NCI-H1436 (cell line): ENCODE measurements at regions not wholly inside any gene's neighbourhood (a gene's known extent, or its start where the extent isn't known, plus 50 kb on each side); places are given as distances from the start of the nearest gene placed in this dataset.

Experiments used
- DNase-seq: peaks from one replicate; lab custom pipeline; 2025; lab: John Stamatoyannopoulos, UW

DNA sequence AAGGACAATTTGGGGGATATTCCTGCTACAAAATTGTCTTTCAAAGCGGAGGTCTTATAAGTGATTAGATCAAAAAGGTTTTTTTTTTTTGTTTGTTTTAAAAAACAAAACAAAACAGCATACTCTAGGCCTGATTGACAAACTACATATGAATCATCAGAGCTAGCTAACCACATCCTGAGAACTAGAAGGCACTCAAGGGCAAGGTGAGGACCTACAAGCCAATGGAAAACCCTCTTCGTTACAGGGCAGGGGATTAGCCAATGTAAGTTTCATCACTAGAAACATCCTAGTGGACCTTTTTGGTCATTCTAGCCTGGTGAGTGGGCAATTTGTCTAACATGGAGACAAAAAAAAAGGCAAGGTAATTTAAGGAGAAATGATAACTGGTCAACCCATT, 428.6 kb downstream of the RFC3 start:
- no peak for DNase-seq

DNA sequence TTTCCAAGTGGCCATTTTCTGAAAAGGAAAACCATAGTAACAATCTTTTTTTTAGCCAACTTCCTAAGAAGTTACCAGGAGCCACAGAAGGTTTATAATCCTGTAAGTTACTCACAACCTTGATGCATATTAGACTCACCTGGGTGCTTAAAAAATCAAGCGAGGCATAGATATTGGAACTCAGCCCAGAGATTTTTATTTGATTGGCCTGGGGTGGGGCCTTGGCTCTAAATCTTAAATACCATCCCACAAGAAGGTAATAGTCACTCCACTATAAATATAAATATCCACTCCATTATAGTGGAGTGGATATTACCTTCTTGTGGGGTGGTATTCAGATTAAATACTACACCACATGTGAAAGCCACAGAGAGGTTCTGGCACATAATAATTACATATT, 429.6 kb downstream of the RFC3 start:
- DNase-seq = no peak

DNA sequence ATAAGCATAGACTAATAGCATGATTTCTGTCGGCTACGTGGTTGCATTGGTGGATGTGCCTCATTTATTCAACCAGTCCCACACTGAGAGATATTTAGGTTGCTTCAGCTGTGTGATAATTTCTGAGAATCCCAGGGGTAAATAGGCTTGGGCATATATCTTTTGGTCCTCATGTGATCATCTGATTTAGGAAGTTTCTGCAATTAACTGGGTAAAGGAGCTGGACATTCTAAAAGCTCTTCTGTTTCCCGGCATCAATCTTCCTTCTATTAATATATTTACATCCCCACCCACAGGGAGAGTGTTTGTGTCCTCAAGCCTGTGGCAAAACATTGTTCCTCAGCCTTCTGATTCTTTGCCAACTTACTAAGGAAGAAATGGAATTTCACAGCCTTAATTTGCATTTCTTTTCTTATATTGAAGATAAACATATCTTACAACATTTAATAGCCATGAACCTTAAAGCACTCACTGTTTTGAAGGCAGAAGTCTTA, 431.6 kb downstream of the RFC3 start:
- DNase-seq = no peak

DNA sequence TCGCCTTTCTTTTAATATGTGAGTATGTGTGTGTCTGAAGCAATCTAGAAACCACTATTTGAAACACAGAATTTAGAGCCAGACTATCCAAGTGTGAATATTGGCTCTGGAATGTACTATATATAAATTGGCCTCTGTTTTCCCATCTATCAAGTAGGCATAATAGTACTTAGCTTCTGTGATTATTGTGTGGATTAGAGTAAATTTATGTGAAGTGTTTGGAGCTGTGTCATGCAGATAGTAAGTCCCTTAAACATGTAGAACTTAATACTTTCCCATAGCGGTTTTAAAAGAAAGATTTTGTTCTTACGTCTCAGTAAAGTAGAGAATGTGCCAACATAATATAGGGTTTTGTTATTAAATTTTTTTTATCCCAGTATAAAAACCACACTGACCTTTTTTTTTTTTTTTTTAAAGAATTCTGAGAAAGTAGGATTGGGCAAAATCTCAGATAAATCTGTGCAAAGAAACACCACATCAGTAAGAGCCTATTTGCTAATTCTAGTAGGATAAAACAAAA, 432.3 kb downstream of the RFC3 start:
- no peak for DNase-seq

DNA sequence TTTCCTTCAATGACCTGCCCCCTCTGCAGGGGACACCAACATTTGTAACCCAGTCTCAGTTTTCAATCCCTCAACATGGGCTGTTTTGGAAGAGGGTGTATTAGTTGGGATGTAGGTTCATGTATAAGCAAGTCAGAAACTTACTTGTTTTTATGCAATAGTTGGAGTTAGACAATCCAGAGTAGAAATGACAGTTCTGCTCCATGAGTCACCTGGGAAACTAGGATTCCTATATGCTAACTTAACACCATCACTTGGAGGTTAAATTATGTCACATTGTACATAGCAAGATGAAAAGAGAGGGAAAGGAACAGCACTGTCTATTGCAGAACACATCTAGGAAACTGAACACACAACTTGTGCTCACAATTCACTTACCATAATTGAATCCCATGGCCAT, 436.4 kb downstream of the RFC3 start:
- DNase-seq = no peak

DNA sequence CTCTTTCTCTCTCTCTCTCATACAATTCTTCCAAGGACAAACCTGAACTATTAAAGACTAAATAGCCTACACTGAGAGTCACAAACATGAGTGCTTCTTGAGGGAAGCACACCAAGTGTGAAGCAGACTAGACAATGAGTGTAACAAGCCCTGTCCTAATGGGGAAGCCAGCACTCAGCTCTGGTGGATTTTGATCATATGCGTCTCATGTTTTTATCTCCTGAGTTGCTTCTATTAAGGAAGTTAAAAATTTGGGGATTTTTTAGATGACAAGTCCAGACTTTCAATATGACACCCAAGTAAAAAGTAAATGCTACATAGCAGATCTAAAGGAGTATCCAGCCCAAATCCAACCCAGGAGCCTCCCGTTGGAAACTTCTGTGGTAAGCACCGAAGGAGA, 437.8 kb downstream of the RFC3 start:
- no peak for DNase-seq

DNA sequence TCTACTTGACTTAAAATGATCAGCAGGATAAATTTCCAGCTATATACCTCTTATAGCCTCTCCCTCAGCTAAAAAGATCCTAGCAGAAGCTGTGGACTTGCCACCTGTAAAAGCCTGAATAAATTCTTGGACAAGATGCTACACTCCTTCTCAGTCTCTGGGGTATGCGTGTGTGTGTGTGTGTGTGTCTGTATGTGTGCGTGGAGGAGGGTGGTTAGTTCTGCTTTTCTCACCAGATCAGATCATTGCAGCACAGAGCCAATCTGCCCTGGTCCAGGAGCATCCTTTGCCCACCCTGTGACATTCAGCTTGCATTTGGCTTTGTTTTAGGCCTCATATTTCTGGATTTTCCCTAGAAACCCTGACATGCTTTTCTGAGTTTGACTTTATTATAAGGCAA, 438.3 kb downstream of the RFC3 start:
- no peak for DNase-seq

DNA sequence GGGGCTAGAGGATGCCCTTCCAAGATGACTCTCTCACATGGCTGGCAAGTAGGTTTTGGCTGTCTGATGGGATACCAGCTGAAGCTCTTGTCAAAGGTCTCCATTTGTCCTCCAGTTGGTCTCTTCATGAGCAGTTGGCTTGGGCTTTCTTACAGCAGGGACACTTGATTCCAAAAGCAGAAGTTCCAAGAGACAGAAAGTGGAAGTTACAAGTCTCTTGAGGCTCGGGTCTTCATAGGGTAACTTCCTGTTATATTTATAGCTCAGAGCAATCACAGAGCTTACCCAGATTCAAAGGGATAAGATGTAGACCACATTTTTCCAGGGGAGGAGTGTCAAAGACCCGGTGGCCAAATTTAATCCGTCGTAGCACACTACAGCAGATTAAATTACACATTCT, 440.0 kb downstream of the RFC3 start:
- no peak for DNase-seq

DNA sequence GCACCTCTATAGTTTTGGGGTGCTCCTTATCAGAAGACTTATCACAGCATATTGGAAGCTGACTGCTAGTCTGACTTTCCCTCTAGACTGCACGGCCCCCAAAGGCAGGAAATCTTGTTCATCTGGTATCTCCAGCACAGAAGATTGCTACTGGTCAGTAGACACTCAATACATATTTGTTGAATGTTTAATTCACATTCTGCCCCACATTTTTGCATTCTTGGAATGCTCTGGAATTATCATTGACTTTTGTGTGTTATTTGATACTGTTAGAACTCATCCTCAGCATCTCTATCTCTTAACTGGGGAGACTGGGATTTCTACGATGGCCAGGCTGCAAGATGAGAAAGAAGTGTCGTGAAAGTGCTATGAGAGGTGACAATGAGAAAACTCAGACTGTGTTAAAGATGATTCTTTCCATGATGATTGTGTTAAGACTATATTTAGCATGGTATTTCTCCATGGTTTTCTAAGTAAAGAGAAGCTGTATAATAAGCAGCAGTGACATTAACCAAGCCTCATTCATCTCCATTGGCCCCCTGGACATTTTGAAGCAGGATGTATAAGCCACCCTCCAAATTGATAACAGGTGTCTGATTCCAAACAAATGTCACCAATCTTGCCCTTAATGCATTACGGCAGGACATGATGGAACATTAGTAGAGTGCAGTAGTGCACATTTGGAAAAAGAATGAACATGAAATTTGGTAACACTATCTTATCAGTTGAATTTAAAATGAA, 440.9 kb downstream of the RFC3 start:
- no peak for DNase-seq

DNA sequence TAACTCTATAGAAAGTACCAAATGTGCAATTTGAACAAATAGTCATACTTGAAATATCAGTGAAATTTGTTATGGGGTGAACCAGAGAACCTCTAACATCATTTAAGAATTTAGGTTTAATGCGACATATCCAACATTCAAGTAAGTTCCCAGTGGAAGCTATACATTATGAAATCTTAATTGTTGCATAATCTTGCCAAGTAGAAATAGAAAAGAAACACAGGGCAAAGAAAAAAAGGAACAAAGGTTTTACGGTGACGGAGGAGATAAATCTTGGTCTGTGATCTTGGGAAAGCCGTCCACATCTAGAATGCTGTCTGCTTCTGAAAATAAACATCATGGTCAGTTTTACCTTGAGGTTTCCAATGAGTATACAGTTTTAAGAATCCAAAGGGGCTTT, 445.7 kb downstream of the RFC3 start:
- DNase-seq = no peak

DNA sequence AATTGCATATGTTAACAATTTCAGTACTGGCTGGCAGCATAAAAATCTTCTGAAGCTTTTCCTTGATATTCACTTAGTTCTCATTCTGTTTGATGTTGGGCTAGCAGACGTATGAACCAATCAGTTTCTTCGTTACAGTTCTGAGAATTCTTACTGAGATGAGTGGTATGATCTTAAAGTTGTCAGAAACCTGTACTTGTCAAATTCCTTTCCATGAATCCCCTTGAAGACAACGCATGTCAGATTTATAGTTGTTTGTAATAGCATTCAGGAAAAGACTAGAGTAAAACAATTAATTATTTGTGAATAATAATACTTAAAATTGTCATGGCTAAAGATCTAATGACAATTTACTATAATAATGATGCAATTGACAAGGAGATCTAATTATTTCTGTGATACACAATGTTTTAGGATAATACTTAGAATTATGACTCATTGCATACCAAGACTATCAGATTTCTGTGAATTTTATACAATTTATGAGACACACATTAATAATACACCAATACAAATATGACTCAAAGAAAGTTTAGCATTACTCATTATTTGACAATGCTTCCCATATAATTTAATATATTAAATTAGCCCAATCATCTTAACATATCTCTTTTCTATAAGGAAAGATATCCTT, 447.2 kb downstream of the RFC3 start:
- no peak for DNase-seq

DNA sequence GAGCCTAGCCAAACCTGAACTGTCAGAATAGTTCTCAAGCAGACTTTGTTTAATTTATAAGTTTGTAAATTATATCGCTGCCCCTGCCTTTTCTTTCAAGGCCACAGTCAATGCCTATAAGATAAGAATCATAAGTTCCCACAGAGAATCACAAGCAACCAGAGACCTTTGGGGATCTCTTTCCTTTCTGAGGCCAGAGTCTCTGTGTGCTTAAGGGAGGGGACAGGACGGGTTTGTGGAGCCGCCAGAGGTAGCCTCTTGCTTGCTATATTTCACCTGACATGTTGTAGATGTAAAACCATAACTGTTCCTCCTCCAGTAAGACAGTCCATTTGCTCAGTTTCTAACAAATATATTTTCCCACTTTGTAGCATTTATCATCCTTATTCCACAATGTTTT, 458.8 kb downstream of the RFC3 start:
- DNase-seq = no peak

DNA sequence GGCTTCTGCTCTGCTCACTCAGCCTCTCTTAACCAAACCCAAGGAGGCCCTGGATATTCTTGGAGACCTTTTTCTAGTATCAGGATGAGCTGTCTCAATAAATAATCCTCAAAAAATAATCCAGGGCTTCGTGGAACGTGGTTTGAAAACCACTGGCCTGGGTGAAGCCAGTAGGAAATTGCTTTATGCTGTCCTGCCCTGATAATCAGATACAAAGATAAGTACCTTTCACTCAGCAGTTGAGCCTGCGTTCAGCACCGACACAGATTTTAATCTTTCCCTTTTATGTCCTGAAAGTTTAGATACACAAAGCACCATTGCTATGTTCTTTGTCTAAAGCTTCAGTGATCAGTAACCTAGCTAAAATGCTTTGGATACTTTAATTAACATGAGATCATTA, 460.0 kb downstream of the RFC3 start:
- no peak for DNase-seq

DNA sequence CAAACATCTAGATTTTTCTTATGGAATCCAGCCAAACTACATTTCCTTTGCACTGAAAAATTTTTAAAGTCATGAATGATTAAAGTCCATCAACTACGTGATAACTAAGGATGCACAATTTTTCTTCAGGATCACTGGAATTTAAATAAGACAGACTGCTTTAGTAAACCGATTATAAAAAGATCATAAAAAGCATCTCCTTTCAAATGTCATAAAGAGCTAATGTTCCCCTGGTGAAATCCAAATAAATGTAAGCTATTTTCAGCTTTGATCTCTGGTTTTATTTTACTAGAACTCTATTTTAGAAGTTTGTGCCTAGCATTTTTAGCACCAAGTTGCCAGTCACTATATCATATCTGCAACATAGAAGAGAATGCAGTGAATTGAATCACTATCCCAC, 460.8 kb downstream of the RFC3 start:
- no peak for DNase-seq

DNA sequence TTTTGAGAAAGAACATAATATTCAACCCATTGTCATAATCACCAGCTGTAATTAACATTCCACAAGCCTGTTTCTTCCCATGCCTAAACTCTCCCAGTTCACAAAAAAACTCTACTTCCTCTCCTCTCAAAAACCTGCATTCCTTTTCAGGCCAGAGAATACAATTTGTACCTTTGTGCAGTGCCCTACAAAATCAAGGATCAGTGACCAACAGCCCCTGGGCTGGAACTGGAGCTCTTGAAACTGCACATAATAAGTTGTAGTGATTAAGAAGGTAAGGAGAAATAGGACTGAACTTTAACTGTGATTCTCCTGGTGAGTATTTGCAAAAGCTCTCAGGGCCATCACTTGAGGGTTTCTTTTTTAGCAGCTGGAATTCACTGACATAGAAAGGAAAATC, 472.7 kb downstream of the RFC3 start:
- no peak for DNase-seq

DNA sequence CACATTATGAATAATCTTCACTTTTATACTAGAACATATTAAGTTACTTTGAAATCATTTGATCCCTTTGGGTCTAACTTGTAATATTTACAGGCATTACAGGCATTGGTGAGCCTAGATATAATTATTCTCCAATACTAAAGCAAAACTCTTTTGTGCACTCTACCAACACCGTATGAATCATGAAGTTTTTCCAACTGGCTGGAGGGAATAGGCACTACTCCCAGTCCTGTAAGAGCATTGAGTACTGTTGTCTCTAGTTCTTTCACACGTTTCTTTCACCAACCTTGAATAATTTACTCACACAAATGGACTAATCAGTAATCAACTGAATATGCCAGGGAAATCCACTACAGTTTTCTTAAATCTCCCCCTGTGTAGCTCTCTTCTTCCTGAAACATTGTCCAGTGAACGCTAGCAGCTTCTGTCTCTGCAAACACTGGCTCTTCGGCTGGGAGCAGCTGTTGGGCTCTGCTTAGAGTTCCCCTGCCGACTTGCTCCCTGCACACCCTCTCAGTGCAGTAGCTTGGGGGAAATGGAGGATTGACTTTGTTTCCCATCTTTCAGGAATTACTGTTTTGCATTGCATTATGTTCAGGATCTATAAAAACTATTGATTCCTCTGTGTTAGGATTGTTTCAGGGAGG, 476.7 kb downstream of the RFC3 start:
- no peak for DNase-seq

DNA sequence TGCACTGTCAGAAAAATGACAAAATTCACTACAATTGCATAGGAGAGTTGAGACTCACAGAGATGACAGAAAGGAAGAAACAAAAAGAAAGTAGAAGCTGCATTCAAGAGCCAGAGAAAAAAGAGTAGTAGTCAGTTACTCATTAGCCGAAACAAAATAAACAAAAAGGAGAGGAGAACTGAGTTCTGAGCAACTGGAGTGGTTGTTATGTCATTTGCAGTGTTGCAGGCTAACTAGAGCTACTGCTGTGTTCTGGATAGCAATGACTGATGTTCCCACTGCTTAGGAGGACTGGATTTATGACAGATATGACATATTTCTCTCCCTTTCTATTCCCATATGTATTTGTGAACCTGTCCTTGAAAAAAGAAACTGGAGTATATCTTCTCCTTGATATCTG, 482.6 kb downstream of the RFC3 start:
- DNase-seq = no peak

DNA sequence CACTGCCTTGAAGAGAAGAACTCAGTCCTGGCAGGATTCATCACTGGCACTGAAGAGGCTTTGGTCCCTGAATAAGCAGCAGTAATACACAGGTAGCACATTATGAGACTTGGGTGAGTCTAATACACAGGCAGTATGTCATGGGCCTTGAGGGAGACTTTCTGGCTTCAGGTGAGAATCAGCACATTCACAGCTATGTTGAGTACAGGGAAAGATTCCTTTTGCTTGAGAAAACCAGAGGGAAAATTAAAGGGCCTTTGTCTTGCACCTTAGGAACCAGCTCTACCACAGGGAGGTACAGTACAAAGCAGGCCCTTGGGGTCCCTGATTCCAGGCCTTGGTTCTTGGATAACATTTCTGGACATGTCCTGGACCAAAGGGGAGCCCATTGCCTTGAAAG, 484.6 kb downstream of the RFC3 start:
- DNase-seq = no peak

DNA sequence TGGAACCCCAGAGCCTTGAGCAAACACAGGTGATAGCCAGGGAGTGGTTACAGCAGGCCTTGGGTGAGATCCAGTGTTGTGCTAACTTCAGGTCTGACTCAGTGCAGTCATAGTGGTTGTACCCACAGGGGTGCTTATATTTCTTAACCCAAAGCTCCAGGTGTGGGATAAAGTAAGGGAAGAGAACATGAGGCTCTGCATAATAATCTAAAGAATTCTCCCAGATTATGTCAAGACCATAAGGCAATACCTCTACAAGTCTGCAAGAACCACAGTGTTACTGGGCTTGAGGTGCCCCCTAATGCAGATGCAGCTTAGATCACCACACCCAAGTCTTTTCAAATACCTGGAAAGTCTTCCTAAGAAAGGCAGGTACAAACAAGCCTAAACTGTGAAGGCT, 485.4 kb downstream of the RFC3 start:
- no peak for DNase-seq

DNA sequence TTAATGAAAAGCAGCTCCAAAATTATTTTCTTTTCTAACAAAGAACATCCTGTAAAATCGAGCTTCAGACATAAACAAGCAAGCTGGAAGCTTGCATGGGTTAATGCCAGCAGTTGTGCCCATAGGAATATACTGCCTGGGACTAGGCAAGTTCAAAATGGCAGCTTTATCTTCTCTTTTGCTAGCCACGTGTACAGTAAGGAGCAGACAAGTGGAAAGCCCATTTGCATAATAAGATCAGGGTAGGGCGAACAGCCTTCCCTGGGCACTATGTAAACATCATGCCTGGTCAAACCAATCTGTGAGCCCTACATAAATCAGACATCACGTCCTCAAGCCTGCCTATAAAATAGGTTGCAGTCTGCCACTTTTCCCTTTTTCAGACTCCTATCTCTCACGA, 489.7 kb downstream of the RFC3 start:
- DNase-seq = no peak

DNA sequence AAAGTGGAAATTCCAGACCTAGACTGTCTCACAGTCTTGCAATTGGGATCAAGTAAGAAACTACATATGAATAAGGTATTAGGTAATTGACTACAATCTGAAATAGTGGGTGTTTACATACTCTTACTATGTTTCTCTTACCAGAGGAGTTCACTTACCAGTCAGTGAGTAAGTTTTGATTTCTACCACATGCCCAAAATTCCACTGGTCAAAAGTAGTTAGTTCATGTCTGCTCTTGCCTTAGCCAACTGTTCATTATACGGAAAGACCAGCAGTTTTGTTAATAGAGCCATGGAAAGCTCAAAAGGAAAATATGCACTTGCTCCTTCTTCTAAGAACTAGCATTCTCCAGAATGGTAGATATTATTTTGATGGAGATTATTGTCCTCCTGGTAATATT, 490.8 kb downstream of the RFC3 start:
- DNase-seq = no peak

DNA sequence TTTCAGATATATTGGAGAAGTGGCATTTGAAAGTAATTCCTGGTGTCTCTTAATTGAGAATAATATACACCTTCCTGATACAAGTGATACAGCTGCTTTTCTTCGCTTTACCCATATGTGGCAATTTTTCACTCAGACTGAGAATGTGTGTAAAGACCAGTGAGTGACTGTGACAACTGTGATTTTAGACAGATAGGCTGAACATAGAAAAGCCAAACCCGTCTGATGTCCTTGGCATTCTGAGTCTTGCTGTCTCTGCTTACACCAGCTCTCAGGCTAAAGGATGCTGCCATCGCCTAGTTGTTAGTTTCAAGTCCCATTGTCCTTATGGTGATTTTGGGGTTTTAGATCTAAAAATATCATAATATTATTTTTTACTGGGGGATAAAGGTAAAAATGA, 492.6 kb downstream of the RFC3 start:
- DNase-seq = no peak

DNA sequence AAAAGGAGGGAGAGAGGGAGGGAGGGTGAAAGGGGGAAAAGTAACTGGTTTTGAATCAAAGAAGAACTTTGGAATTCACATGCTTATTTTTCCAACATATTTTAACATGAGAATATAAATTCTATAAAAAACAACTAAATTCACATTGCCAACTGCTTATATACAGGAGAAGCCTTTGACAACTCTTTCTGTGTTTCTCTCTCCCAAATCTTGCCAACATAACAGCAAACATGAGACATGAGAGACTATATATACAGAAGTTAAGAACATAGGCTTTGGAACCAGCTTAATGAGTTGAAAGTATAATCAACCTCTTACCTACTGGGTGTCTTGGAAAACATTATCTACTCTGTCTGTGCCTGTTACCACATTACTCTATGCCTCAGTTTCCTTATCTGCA, 493.3 kb downstream of the RFC3 start:
- no peak for DNase-seq
